Natural killer cell (primary cell): ENCODE measurements at regions not wholly inside any gene's neighbourhood (a gene's known extent, or its start where the extent isn't known, plus 50 kb on each side); places are given as distances from the start of the nearest gene placed in this dataset.

Experiments
- ATAC-seq, 3 donors: fragments of 150-1000 bp in 2 of 3; fragments of 200-7000 bp in 1 of 3; cut with Tn5 transposase; 1 replicate in 1 of 3; 2 replicates in 2 of 3; pipeline ENCODE4 v1.10.0; 2021; ENCODE audit warnings: mild to moderate bottlenecking in 2 of 3, moderate library complexity in 2 of 3
- DNase-seq, 2 donors: peaks; one replicate each; pipeline versions ENCODE4 v3.0.0 to v3.0.0-alpha.2; 2013 to 2021; ENCODE audit warnings: mixed read lengths in 1 of 2
- H3K27ac ChIP-seq: one replicate; pipeline ENCODE4 v1.5.1; 2013; ENCODE audit warnings: mild to moderate bottlenecking, low read length
- H3K27me3 ChIP-seq: one replicate; pipeline ENCODE4 v1.6.1; 2013; ENCODE audit warnings: low read length; ENCODE audit not compliant: control insufficient read depth, insufficient read depth
- H3K36me3 ChIP-seq: one replicate; pipeline ENCODE4 v1.6.1; 2013; ENCODE audit warnings: low read length; ENCODE audit not compliant: control insufficient read depth, insufficient read depth
- H3K4me1 ChIP-seq: one replicate; pipeline ENCODE4 v1.6.1; 2013; ENCODE audit warnings: low read length; ENCODE audit not compliant: control insufficient read depth, insufficient read depth
- H3K4me3 ChIP-seq: one replicate; pipeline ENCODE4 v1.5.1; 2013; ENCODE audit warnings: low read length
- H3K9me3 ChIP-seq: one replicate; pipeline ENCODE4 v1.6.1; 2013; ENCODE audit warnings: low read length; ENCODE audit not compliant: control insufficient read depth, insufficient read depth
- H3K27ac Mint-ChIP-seq, 2 donors: one replicate each; pipeline ENCODE4 v1.8.0; 2022; ENCODE audit warnings: mild to moderate bottlenecking in 2 of 2, mixed read lengths in 2 of 2, moderate library complexity in 1 of 2
- H3K27me3 Mint-ChIP-seq, 2 donors: one replicate each; pipeline ENCODE4 v1.8.0; 2022; ENCODE audit warnings: low read depth in 2 of 2, mixed read lengths in 2 of 2
- H3K36me3 Mint-ChIP-seq: one replicate; pipeline ENCODE4 v1.8.0; 2022; ENCODE audit warnings: mixed read lengths
- H3K4me1 Mint-ChIP-seq, 2 donors: one replicate each; pipeline ENCODE4 v1.8.0; 2022; ENCODE audit warnings: mixed read lengths in 2 of 2
- H3K4me3 Mint-ChIP-seq: one replicate; pipeline ENCODE4 v1.8.0; 2022; ENCODE audit warnings: mild to moderate bottlenecking, moderate library complexity, mixed read lengths
- H3K9me3 Mint-ChIP-seq, 2 donors: one replicate each; pipeline ENCODE4 v1.8.0; 2022; ENCODE audit warnings: mixed read lengths in 2 of 2
- CTCF ChIP-seq: fragments of 200-600 bp; IDR thresholded peaks from one replicate; pipeline ENCODE4 v1.8.0; 2022; ENCODE audit warnings: antibody characterized with exemption
- WGBS: methylation state at CpG from one replicate; pipeline ENCODE4 v1.1.7; 2013; ENCODE audit warnings: missing lambda C conversion rate; ENCODE audit not compliant: insufficient coverage; 5-methylcytosine and 5-hydroxymethylcytosine counted together
- intact Hi-C: fragments of 100-400 bp; cut with micrococcal nuclease; formaldehyde crosslinking; loops from one replicate; pipeline ENCODE4 v1.14.2; 2022

- Mint-ChIP-seq H3K27ac (no peak overlapping the region), H3K4me3 (no peak overlapping the region), H3K9me3 (peaks cover 14 to 18% of the 10 kb centered on the region in 2 donors), H3K27me3 (no peaks in the 10 kb centered on the region), H3K4me1 (no peaks in the 10 kb centered on the region), H3K36me3 (peaks cover 8% of the 10 kb centered on the region)
- no peak for ATAC-seq
- intact Hi-C loops, result no loop called here
- Histone ChIP-seq H3K27ac (no peak overlapping the region), H3K4me1 (no peaks in the 10 kb centered on the region), H3K27me3 (no peaks in the 10 kb centered on the region), H3K9me3 (peaks cover 2% of the 10 kb centered on the region), H3K36me3 (no peaks in the 10 kb centered on the region), H3K4me3 (no peak overlapping the region)
- no peak for DNase-seq
- TF ChIP-seq CTCF, result no peak
- 77% methylated on average over 3 of the region's 3 CpGs for WGBS
Measured at GRCh38 chr5:145574889-145575573, 260.1 kb downstream of the PRELID2 start.

GRCh38 chr5:145568581-145568980, 266.6 kb downstream of the PRELID2 start:
- no peaks in the 10 kb centered on the region for H3K27me3 Mint-ChIP-seq
- TF ChIP-seq CTCF, result no peak
- no peaks in the 10 kb centered on the region for H3K4me1 Mint-ChIP-seq
- H3K36me3 ChIP-seq, result no peaks in the 10 kb centered on the region
- H3K9me3 ChIP-seq, result peaks cover 8% of the 10 kb centered on the region
- H3K36me3 Mint-ChIP-seq, result no peaks in the 10 kb centered on the region
- H3K27me3 ChIP-seq, result no peaks in the 10 kb centered on the region
- no peak overlapping the region for H3K4me3 ChIP-seq
- no peak overlapping the region for H3K4me3 Mint-ChIP-seq
- ATAC-seq (no peak), DNase-seq (no peak)
- no peak overlapping the region for H3K27ac ChIP-seq
- no peaks in the 10 kb centered on the region for H3K4me1 ChIP-seq
- peaks cover 13 to 18% of the 10 kb centered on the region in 2 donors for H3K9me3 Mint-ChIP-seq
- intact Hi-C loops, result no loop called here
- H3K27ac Mint-ChIP-seq, result no peak overlapping the region

- H3K9me3 Mint-ChIP-seq, result peaks cover 13 to 14% of the 10 kb centered on the region in 2 donors
Measured at GRCh38 chr5:145562931-145563330, 272.2 kb downstream of the PRELID2 start.

More at GRCh38 chr5:145562931-145563330, 272.2 kb downstream of the PRELID2 start:
- H3K27me3 ChIP-seq, result no peaks in the 10 kb centered on the region
- Mint-ChIP-seq H3K27me3 (no peaks in the 10 kb centered on the region), H3K4me3 (no peak overlapping the region), H3K27ac (no peak overlapping the region), H3K4me1 (no peaks in the 10 kb centered on the region), H3K36me3 (no peaks in the 10 kb centered on the region)
- ATAC-seq (no peak), DNase-seq (no peak)
- H3K9me3 ChIP-seq, result peaks cover 8% of the 10 kb centered on the region
- H3K4me3 ChIP-seq, result no peak overlapping the region
- intact Hi-C loops, result no loop called here
- no peak for TF ChIP-seq CTCF
- WGBS, result 83% methylated on average over 4 of the region's 4 CpGs
- no peak overlapping the region for H3K27ac ChIP-seq
- no peaks in the 10 kb centered on the region for H3K4me1 ChIP-seq
- no peaks in the 10 kb centered on the region for H3K36me3 ChIP-seq
